MCF 10A (cell line): ENCODE measurements at regions not wholly inside any gene's neighbourhood (a gene's known extent, or its start where the extent isn't known, plus 50 kb on each side); places are given as distances from the start of the nearest gene placed in this dataset.

ENCODE experiments used
- BruUV-seq: library from RNA; stranded (reverse); fragments of 400-500 nt; replicated peaks from 2 replicates; lab custom pipeline; 2021; lab: Mats Ljungman, UMichigan
- CTCF ChIA-PET: fragments of 300-600 bp; sonication (Branson Sonifier 250); formaldehyde crosslinking; extraction: SDS; loops from one replicate; lab custom pipeline; 2021; ENCODE audit warnings: antibody characterized with exemption, inconsistent platforms; lab: Yijun Ruan, JAX
- POLR2A ChIA-PET: fragments of 300-600, 350-650 bp; sonication (Branson Sonifier 250); formaldehyde crosslinking; extraction: SDS; loops from one replicate; lab custom pipeline; 2020; ENCODE audit warnings: antibody characterized with exemption, inconsistent platforms; lab: Yijun Ruan, JAX
- DNase-seq: peaks from one replicate; pipeline ENCODE4 v3.0.0-alpha.2; 2018; ENCODE audit not compliant: unreplicated experiment
- H3K27ac Mint-ChIP-seq: one replicate; pipeline ENCODE4 v1.8.0; 2022; ENCODE audit warnings: mild to moderate bottlenecking, low read depth, mixed read lengths; ENCODE audit not compliant: unreplicated experiment
- H3K27me3 Mint-ChIP-seq: one replicate; pipeline ENCODE4 v1.8.0; 2022; ENCODE audit warnings: mixed read lengths; ENCODE audit not compliant: insufficient read depth, unreplicated experiment
- H3K36me3 Mint-ChIP-seq: one replicate; pipeline ENCODE4 v1.8.0; 2022; ENCODE audit warnings: mild to moderate bottlenecking, moderate library complexity, mixed read lengths; ENCODE audit not compliant: insufficient read depth, unreplicated experiment
- H3K4me1 Mint-ChIP-seq: one replicate; pipeline ENCODE4 v1.8.0; 2022; ENCODE audit warnings: mixed read lengths; ENCODE audit not compliant: insufficient read depth, unreplicated experiment
- H3K4me3 Mint-ChIP-seq: one replicate; pipeline ENCODE4 v1.8.0; 2022; ENCODE audit warnings: mild to moderate bottlenecking, moderate library complexity, mixed read lengths; ENCODE audit not compliant: unreplicated experiment
- H3K9me3 Mint-ChIP-seq: one replicate; pipeline ENCODE4 v1.8.0; 2022; ENCODE audit warnings: mixed read lengths; ENCODE audit not compliant: unreplicated experiment
- CTCF ChIP-seq: fragments of 200-600 bp; IDR thresholded peaks from one replicate; pipeline ENCODE4 v1.8.0; 2022; ENCODE audit warnings: antibody characterized with exemption, mild to moderate bottlenecking; ENCODE audit not compliant: unreplicated experiment
- intact Hi-C: fragments of 100-400 bp; cut with micrococcal nuclease; formaldehyde crosslinking; loops from 2 replicates; pipeline ENCODE4 v1.14.1; 2022

- DNase-seq, result no peak
- Mint-ChIP-seq H3K4me3 (no peak overlapping the region), H3K9me3 (no peaks in the 10 kb centered on the region), H3K4me1 (peaks cover 6% of the 10 kb centered on the region), H3K36me3 (no peaks in the 10 kb centered on the region), H3K27me3 (peaks cover 12% of the 10 kb centered on the region), H3K27ac (no peak overlapping the region)
- CTCF ChIA-PET, result interaction anchor here (0.6 to 1.7 kb wide), 2 partner anchors 26 to 130 kb away, joined by 3 to 5 read pairs; no protein-coding TSS in a partner anchor
- intact Hi-C loops, result no loop called here
- no TSS peak for BruUV-seq
- TF ChIP-seq CTCF, result no peak
- POLR2A ChIA-PET, result no interaction called here
These were observed 71.4 kb upstream of the UFL1 start for GRCh38 chr6:96450082-96450769.

GRCh38 chr6:96450770-96451130, 70.9 kb upstream of the UFL1 start:
- H3K36me3 Mint-ChIP-seq, result no peaks in the 10 kb centered on the region
- ChIA-PET CTCF (interaction anchor here (0.6 to 1.7 kb wide), 2 partner anchors 25 to 130 kb away, joined by 3 to 5 read pairs; no protein-coding TSS in a partner anchor), POLR2A (no interaction called here)
- no peak overlapping the region for H3K4me3 Mint-ChIP-seq
- TF ChIP-seq CTCF, result no peak
- intact Hi-C loops, result no loop called here
- no peak overlapping the region for H3K27ac Mint-ChIP-seq
- BruUV-seq, result no TSS peak
- H3K9me3 Mint-ChIP-seq, result no peaks in the 10 kb centered on the region
- peaks cover 6% of the 10 kb centered on the region for H3K4me1 Mint-ChIP-seq
- peaks cover 12% of the 10 kb centered on the region for H3K27me3 Mint-ChIP-seq
- DNase-seq, result no peak

GRCh38 chr6:96458771-96459170, 62.8 kb upstream of the UFL1 start:
- H3K36me3 Mint-ChIP-seq, result no peaks in the 10 kb centered on the region
- no TSS peak for BruUV-seq

More at GRCh38 chr6:96458771-96459170, 62.8 kb upstream of the UFL1 start:
- TF ChIP-seq CTCF, result no peak
- peaks cover 21% of the 10 kb centered on the region for H3K27me3 Mint-ChIP-seq
- no peak overlapping the region for H3K27ac Mint-ChIP-seq
- ChIA-PET CTCF (interaction anchor here (0.6 kb wide), 1 partner anchor 82 kb away, joined by 3 read pairs; no protein-coding TSS in a partner anchor), POLR2A (no interaction called here)
- no peak overlapping the region for H3K4me3 Mint-ChIP-seq
- no peak for DNase-seq
- peaks cover 4% of the 10 kb centered on the region for H3K9me3 Mint-ChIP-seq
- intact Hi-C loops, result no loop called here
- H3K4me1 Mint-ChIP-seq, result no peaks in the 10 kb centered on the region
